ENCODE measurements at regions not wholly inside any gene's neighbourhood (a gene's known extent, or its start where the extent isn't known, plus 50 kb on each side); places are given as distances from the start of the nearest gene placed in this dataset.

DNA sequence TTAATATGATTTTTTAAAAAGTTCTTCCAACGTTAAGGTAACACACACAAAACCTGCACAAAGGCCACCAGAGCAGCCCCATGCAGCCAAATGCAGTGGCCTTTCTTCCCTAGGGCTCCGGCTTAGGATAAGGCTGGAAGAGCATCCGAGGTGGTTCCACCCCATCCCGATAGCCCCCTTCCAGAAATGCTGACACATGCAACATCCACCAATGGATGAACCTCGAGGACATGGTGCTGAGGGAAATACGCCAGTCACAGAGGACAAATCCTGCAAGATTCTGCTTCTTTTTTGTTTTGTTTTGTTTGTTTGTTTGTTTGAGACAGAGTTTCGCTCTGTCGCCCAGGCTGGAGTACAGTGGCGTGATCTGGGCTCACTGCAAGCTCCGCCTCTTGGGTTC, 199.3 kb upstream of the NSMCE3 start:
- peaks cover 16% of the 10 kb centered on the region for H3K4me1 ChIP-seq
- no peaks in the 10 kb centered on the region for H4K20me1 ChIP-seq (ENCODE audit: low read depth)
- Mint-ChIP-seq H3K27me3 (ENCODE audit: insufficient read depth, low read depth) (no peaks in the 10 kb centered on the region), H3K4me1 (peaks cover 16% of the 10 kb centered on the region), H3K4me3 (no peak overlapping the region), H3K36me3 (no peaks in the 10 kb centered on the region), H3K27ac (no peak overlapping the region), H3K9me3 (no peaks in the 10 kb centered on the region)
- DNase-seq (ENCODE audit: low spot score), result no peak
- H3K79me2 ChIP-seq (ENCODE audit: low read depth), result no peaks in the 10 kb centered on the region
- H2AFZ ChIP-seq (replicated peaks), result no peak overlapping the region
- H3K27ac ChIP-seq, result no peak overlapping the region
- H3K9ac ChIP-seq, result no peak overlapping the region
- H3K4me2 ChIP-seq, result no peak overlapping the region
- no peaks in the 10 kb centered on the region for H3F3A ChIP-seq (ENCODE audit: low read depth)
- no peaks in the 10 kb centered on the region for H3K9me3 ChIP-seq (ENCODE audit: low read depth)
- TF ChIP-seq, protein P1, sequence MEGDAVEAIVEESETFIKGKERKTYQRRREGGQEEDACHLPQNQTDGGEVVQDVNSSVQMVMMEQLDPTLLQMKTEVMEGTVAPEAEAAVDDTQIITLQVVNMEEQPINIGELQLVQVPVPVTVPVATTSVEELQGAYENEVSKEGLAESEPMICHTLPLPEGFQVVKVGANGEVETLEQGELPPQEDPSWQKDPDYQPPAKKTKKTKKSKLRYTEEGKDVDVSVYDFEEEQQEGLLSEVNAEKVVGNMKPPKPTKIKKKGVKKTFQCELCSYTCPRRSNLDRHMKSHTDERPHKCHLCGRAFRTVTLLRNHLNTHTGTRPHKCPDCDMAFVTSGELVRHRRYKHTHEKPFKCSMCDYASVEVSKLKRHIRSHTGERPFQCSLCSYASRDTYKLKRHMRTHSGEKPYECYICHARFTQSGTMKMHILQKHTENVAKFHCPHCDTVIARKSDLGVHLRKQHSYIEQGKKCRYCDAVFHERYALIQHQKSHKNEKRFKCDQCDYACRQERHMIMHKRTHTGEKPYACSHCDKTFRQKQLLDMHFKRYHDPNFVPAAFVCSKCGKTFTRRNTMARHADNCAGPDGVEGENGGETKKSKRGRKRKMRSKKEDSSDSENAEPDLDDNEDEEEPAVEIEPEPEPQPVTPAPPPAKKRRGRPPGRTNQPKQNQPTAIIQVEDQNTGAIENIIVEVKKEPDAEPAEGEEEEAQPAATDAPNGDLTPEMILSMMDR (IDR thresholded peaks at IDR 0.05), result no peak
- no peak for TF ChIP-seq EZH2 (IDR thresholded peaks at IDR 0.05)
- no peak for TF ChIP-seq EZH2phosphoT487 (IDR thresholded peaks at IDR 0.05)
- no peaks in the 10 kb centered on the region for H3K27me3 ChIP-seq
- no peak overlapping the region for H3K4me3 ChIP-seq
- H3K36me3 ChIP-seq, result no peaks in the 10 kb centered on the region

DNA sequence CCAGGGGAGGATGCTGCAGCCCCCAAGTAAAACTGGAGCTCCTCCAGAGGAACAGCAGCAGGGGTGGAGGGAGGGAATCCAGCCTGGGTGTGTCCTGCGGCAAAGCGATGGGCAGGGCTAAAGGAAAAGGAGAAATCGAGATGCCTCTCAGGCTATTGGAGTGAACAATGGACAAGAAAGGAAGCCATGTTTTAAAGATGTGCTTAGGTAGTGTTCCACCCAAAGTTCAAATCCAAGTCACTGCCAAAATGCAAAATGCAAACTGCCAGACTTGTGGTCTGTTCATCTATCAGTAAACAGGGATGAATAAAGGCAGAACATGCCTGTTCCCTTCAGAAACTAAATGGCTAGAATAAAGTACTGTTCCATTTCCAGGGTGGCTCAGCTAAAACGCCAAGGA, 197.5 kb upstream of the NSMCE3 start:
- no peak overlapping the region for H3K27ac ChIP-seq
- TF ChIP-seq, protein P1 (IDR thresholded peaks at IDR 0.05), result no peak
- TF ChIP-seq EZH2 (IDR thresholded peaks at IDR 0.05) (no peak), EZH2phosphoT487 (IDR thresholded peaks at IDR 0.05) (no peak)
- no peak overlapping the region for H3K4me3 ChIP-seq

DNA sequence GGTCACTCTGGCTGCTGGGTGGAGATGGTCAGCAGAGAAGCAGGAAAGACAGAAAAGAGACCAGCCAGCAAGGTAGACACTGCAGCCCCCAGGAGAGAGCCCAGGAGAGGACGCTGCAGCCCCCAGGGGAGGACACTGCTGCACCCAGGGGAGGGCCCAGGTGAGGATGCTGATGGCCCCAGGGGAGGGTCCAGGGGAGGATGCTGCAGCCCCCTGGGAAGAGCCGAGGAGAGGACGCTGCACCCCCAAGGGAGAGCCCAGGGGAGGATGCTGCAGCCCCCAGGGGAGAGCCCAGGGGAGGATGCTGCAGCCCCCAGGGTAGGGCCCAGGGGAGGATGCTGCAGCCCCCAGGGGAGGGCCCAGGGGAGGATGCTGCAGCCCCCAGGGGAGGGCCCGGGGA, 196.7 kb upstream of the NSMCE3 start:
- no peaks in the 10 kb centered on the region for H3K9me3 Mint-ChIP-seq
- Histone ChIP-seq H3K27me3 (no peaks in the 10 kb centered on the region), H3K4me2 (no peak overlapping the region), H3K4me3 (no peak overlapping the region), H3K9me3 (ENCODE audit: low read depth) (no peaks in the 10 kb centered on the region), H2AFZ (replicated peaks) (no peak overlapping the region), H4K20me1 (ENCODE audit: low read depth) (no peaks in the 10 kb centered on the region), H3K36me3 (no peaks in the 10 kb centered on the region), H3K79me2 (ENCODE audit: low read depth) (no peaks in the 10 kb centered on the region), H3K4me1 (peaks cover 8% of the 10 kb centered on the region), H3K27ac (no peak overlapping the region), H3F3A (ENCODE audit: low read depth) (no peaks in the 10 kb centered on the region), H3K9ac (no peak overlapping the region)
- H3K36me3 Mint-ChIP-seq, result no peaks in the 10 kb centered on the region
- DNase-seq (ENCODE audit: low spot score), result no peak
- H3K4me1 Mint-ChIP-seq, result peaks cover 9% of the 10 kb centered on the region
- no peak overlapping the region for H3K4me3 Mint-ChIP-seq
- no peaks in the 10 kb centered on the region for H3K27me3 Mint-ChIP-seq (ENCODE audit: insufficient read depth, low read depth)
- TF ChIP-seq EZH2phosphoT487 (IDR thresholded peaks at IDR 0.05) (no peak), EZH2 (IDR thresholded peaks at IDR 0.05) (no peak)
- TF ChIP-seq, protein P1 (IDR thresholded peaks at IDR 0.05), result no peak
- H3K27ac Mint-ChIP-seq, result no peak overlapping the region

More for the DNA sequence above, 197.5 kb upstream of the NSMCE3 start:
- no peaks in the 10 kb centered on the region for H3K36me3 Mint-ChIP-seq
- Histone ChIP-seq H3K4me2 (no peak overlapping the region), H3K9me3 (ENCODE audit: low read depth) (no peaks in the 10 kb centered on the region), H3K79me2 (ENCODE audit: low read depth) (no peaks in the 10 kb centered on the region), H2AFZ (replicated peaks) (no peak overlapping the region), H3F3A (ENCODE audit: low read depth) (no peaks in the 10 kb centered on the region), H3K27me3 (no peaks in the 10 kb centered on the region), H3K36me3 (no peaks in the 10 kb centered on the region), H4K20me1 (ENCODE audit: low read depth) (no peaks in the 10 kb centered on the region), H3K4me1 (peaks cover 16% of the 10 kb centered on the region), H3K9ac (no peak overlapping the region)
- DNase-seq (ENCODE audit: low spot score), result no peak
- H3K4me1 Mint-ChIP-seq, result peaks cover 15% of the 10 kb centered on the region
- no peaks in the 10 kb centered on the region for H3K9me3 Mint-ChIP-seq
- no peak overlapping the region for H3K4me3 Mint-ChIP-seq
- no peak overlapping the region for H3K27ac Mint-ChIP-seq
- no peaks in the 10 kb centered on the region for H3K27me3 Mint-ChIP-seq (ENCODE audit: insufficient read depth, low read depth)
